MM.1S (cell line): ENCODE measurements at regions not wholly inside any gene's neighbourhood (a gene's known extent, or its start where the extent isn't known, plus 50 kb on each side); places are given as distances from the start of the nearest gene placed in this dataset.

Experiments
- DNase-seq: peaks from one replicate; pipeline ENCODE4 v3.0.0-alpha.2; 2015
- H2AFZ ChIP-seq: fragments of 300-600 bp; sonication (generic); 2 replicates; pipeline ENCODE4 v1.6.0; 2016; ENCODE audit warnings: antibody characterized with exemption, low read length
- H3F3A ChIP-seq: fragments of 300-600 bp; sonication (generic); 2 replicates; pipeline ENCODE4 v1.6.1; 2016; ENCODE audit warnings: mild to moderate bottlenecking, antibody characterized with exemption, low read length, moderate library complexity, mixed read lengths; ENCODE audit not compliant: insufficient read depth
- H3K27ac ChIP-seq: fragments of 300-600 bp; sonication (generic); 2 replicates; pipeline ENCODE4 v1.5.1; 2016; ENCODE audit warnings: mild to moderate bottlenecking, low read length
- H3K27me3 ChIP-seq: fragments of 300-600 bp; sonication (generic); replicated peaks from 2 replicates; pipeline ENCODE4 v1.6.0; 2016; ENCODE audit warnings: low read length; ENCODE audit not compliant: insufficient read depth
- H3K36me3 ChIP-seq: fragments of 300-600 bp; sonication (generic); replicated peaks from 2 replicates; pipeline ENCODE4 v1.6.1; 2016; ENCODE audit warnings: mild to moderate bottlenecking, low read length, mixed read lengths; ENCODE audit not compliant: insufficient read depth
- H3K4me1 ChIP-seq: fragments of 300-600 bp; sonication (generic); 2 replicates; pipeline ENCODE4 v1.6.1; 2016; ENCODE audit warnings: low read length, mixed read lengths
- H3K4me2 ChIP-seq: fragments of 300-600 bp; sonication (generic); 2 replicates; pipeline ENCODE4 v1.6.0; 2016; ENCODE audit warnings: low read depth, low read length
- H3K4me3 ChIP-seq: fragments of 300-600 bp; sonication (generic); 2 replicates; pipeline ENCODE4 v1.5.1; 2016; ENCODE audit warnings: low read length, mixed read lengths
- H3K79me2 ChIP-seq: fragments of 300-600 bp; sonication (generic); 2 replicates; pipeline ENCODE4 v1.6.1; 2016; ENCODE audit warnings: mixed run types, low read length, mixed read lengths
- H3K9ac ChIP-seq: fragments of 300-600 bp; sonication (generic); 2 replicates; pipeline ENCODE4 v1.6.1; 2016; ENCODE audit warnings: low read length, mixed read lengths
- H3K9me2 ChIP-seq: fragments of 300-600 bp; sonication (generic); replicated peaks from 2 replicates; pipeline ENCODE4 v1.6.1; 2016; ENCODE audit warnings: mild to moderate bottlenecking, low read length, mixed read lengths; ENCODE audit not compliant: insufficient read depth
- H3K9me3 ChIP-seq: fragments of 300-600 bp; sonication (generic); replicated peaks from 2 replicates; pipeline ENCODE4 v1.6.1; 2016; ENCODE audit warnings: mild to moderate bottlenecking, low read length, mixed read lengths; ENCODE audit not compliant: insufficient read depth
- H4K20me1 ChIP-seq: fragments of 300-600 bp; sonication (generic); 2 replicates; pipeline ENCODE4 v1.6.1; 2016; ENCODE audit warnings: mild to moderate bottlenecking, low read length, moderate library complexity, mixed read lengths; ENCODE audit not compliant: insufficient read depth
- CTCF ChIP-seq: fragments of 300-600 bp; sonication (generic); IDR thresholded peaks from 2 replicates; pipeline ENCODE4 v1.5.1; 2016; ENCODE audit warnings: antibody characterized with exemption, low read length, mixed read lengths
- EZH2 ChIP-seq: fragments of 300-600 bp; sonication (generic); optimal IDR thresholded peaks from 2 replicates; pipeline ENCODE3; 2017; ENCODE audit warnings: low read depth, mild to moderate bottlenecking, antibody characterized with exemption, low read length, mixed read lengths
- EZH2phosphoT487 ChIP-seq: fragments of 300-600 bp; sonication (generic); IDR thresholded peaks from 2 replicates; pipeline ENCODE4 v1.6.1; 2018; ENCODE audit warnings: antibody characterized with exemption, low read length

DNA sequence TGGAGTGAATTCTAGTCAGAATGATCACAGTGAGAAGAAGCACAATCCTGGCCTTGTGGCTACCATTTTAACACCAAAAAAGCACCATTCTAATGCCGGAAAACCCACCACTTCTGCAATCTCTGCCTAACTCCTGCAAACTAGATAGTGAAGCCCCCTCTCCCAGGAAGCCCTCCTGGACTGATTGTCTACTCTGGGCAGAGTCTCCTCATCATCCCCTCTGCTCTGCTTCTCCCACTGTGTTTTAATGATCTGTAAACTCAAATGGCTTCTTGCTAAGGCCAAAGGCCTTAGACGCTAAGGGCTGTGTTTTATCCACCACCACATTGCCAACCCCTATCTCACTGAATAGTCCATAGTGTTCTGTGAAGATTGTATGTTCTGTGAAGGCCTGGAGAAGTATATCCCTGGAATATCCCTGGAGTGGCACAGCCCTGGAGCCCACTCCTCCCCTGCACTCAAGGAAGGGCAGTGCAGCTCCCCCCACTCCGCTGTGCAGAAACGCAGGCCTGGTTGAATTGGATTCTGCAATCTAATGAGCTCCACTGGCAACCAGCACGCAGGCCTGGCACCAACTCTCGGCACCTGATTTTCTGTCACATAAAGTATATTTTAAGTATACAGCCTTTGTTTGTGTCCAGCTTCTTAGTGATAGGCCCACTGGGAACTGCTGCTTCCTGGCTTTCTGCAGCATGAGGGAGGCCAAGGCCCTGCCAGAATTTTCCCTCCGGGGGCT, 126.3 kb downstream of the ATPSCKMT start:
- Histone ChIP-seq H3K27me3 (no peaks in the 10 kb centered on the region), H3K79me2 (no peaks in the 10 kb centered on the region), H3K4me2 (no peak overlapping the region), H3F3A (no peaks in the 10 kb centered on the region), H3K9me3 (no peaks in the 10 kb centered on the region), H3K27ac (no peak overlapping the region), H3K36me3 (no peaks in the 10 kb centered on the region), H3K4me1 (no peaks in the 10 kb centered on the region), H3K4me3 (no peak overlapping the region), H4K20me1 (no peaks in the 10 kb centered on the region), H2AFZ (no peak overlapping the region), H3K9ac (no peak overlapping the region), H3K9me2 (no peaks in the 10 kb centered on the region)
- DNase-seq: no peak
- TF ChIP-seq EZH2 (no peak), CTCF (no peak), EZH2phosphoT487 (no peak)

DNA sequence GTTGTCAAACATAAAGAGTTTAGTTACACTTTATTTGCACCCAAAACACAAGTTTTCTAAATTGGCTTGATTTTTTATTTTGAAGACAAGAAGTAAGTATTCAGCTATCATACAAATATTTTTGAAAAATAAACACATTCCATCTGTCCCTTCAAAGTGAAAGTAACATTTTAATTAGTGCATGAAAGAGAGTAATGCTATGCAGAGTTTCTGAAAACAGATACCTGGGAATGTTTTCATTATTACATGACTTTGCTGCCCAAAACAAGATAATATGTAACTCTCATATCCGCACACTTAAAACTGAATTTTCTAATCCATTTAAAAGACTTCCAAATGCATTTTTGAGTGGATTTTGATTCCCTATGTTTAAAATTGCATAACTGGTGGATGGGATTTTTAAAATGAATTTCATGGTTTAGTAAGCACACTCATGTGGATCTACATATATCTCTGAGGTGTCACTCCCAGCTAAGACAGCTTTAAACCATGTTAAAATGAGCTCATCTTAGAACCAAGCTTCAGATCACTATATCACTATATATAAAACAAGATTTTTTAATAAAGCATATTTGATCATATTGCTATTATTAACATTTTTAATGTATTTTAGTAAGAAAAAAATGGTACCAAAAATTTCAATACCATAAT, 127.5 kb downstream of the ATPSCKMT start:
- Histone ChIP-seq H3K9me3 (no peaks in the 10 kb centered on the region), H3K27me3 (no peaks in the 10 kb centered on the region), H2AFZ (no peak overlapping the region), H3K4me1 (no peaks in the 10 kb centered on the region), H3K4me3 (no peak overlapping the region), H4K20me1 (no peaks in the 10 kb centered on the region), H3K36me3 (no peaks in the 10 kb centered on the region), H3K27ac (no peak overlapping the region), H3F3A (no peaks in the 10 kb centered on the region), H3K79me2 (no peaks in the 10 kb centered on the region), H3K9me2 (no peaks in the 10 kb centered on the region), H3K4me2 (no peak overlapping the region), H3K9ac (no peak overlapping the region)
- TF ChIP-seq EZH2: no peak
- TF ChIP-seq EZH2phosphoT487: no peak
- TF ChIP-seq CTCF: no peak
- no peak for DNase-seq

DNA sequence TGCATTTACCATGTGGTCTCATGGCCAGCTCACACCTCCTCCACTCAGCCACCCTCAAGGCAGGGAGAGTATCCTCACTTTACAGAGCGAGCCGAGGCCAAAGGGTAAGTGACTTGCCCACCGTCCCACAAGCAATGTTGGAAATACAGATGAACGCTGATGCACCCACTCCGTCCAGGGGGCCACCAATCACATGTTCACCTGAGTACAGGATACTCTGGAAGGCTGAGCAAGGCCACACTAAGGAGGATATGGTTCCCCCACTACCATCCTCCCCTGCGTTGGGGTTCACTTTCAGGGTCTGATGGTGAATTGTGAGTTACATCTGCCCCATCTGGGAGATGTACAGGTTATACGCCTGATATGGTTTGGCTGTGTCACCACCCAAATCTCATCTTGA, 128.8 kb downstream of the ATPSCKMT start:
- H4K20me1 ChIP-seq: no peaks in the 10 kb centered on the region
- no peaks in the 10 kb centered on the region for H3K4me1 ChIP-seq
- no peak overlapping the region for H3K27ac ChIP-seq
- no peaks in the 10 kb centered on the region for H3K9me2 ChIP-seq
- DNase-seq: no peak
- no peaks in the 10 kb centered on the region for H3K79me2 ChIP-seq
- no peaks in the 10 kb centered on the region for H3K9me3 ChIP-seq
- no peak overlapping the region for H3K4me3 ChIP-seq
- H3K27me3 ChIP-seq: no peaks in the 10 kb centered on the region
- no peak overlapping the region for H2AFZ ChIP-seq
- no peak overlapping the region for H3K9ac ChIP-seq
- H3K36me3 ChIP-seq: no peaks in the 10 kb centered on the region
- no peaks in the 10 kb centered on the region for H3F3A ChIP-seq
- H3K4me2 ChIP-seq: no peak overlapping the region
- TF ChIP-seq CTCF: no peak
- no peak for TF ChIP-seq EZH2
- no peak for TF ChIP-seq EZH2phosphoT487
